ENCODE measurements at regions not wholly inside any gene's neighbourhood (a gene's known extent, or its start where the extent isn't known, plus 50 kb on each side); places are given as distances from the start of the nearest gene placed in this dataset.

- no peak for TF ChIP-seq TAF1 (IDR thresholded peaks at IDR 0.05; ENCODE audit: low read depth)
- TF ChIP-seq NFIC (IDR thresholded peaks at IDR 0.05): no peak
- no peak for TF ChIP-seq YY1 (IDR thresholded peaks at IDR 0.05; ENCODE audit: low read depth)
- no peak for TF ChIP-seq FOXM1 (IDR thresholded peaks at IDR 0.05; ENCODE audit: borderline replicate concordance, low read depth)
- TF ChIP-seq TCF12 (IDR thresholded peaks at IDR 0.05; ENCODE audit: low read depth): no peak
- TF ChIP-seq REST (IDR thresholded peaks at IDR 0.05; ENCODE audit: low read depth): no peak
- no peak for TF ChIP-seq EGR1 (IDR thresholded peaks at IDR 0.05)
- no peak for TF ChIP-seq CEBPB (IDR thresholded peaks at IDR 0.05)
- no peak for TF ChIP-seq USF1 (IDR thresholded peaks at IDR 0.05)
- no peak for TF ChIP-seq MAX (IDR thresholded peaks at IDR 0.05)
- TF ChIP-seq CREB1 (IDR thresholded peaks at IDR 0.05; ENCODE audit: low read depth): no peak
These were observed 858.2 kb upstream of the SOX9 start for GRCh38 chr17:71262586-71262985.

GRCh38 chr17:71267668-71268067 lies 853.2 kb upstream of the SOX9 start:
- no peak for TF ChIP-seq EP300 (IDR thresholded peaks at IDR 0.05; ENCODE audit: borderline replicate concordance)
- TF ChIP-seq MAX (IDR thresholded peaks at IDR 0.05): no peak
- no peak for TF ChIP-seq TAF1 (IDR thresholded peaks at IDR 0.05; ENCODE audit: low read depth)
- no peak for TF ChIP-seq TCF12 (IDR thresholded peaks at IDR 0.05; ENCODE audit: low read depth)
- TF ChIP-seq CREB1 (IDR thresholded peaks at IDR 0.05; ENCODE audit: low read depth): no peak
- no peak for TF ChIP-seq USF1 (IDR thresholded peaks at IDR 0.05)
- TF ChIP-seq TEAD4 (IDR thresholded peaks at IDR 0.05): no peak
- TF ChIP-seq YY1 (IDR thresholded peaks at IDR 0.05; ENCODE audit: low read depth): no peak
- TF ChIP-seq ZBTB7A (IDR thresholded peaks at IDR 0.05; ENCODE audit: low read depth): no peak
- no peak for TF ChIP-seq CEBPB (IDR thresholded peaks at IDR 0.05)
- no peak for TF ChIP-seq NFIC (IDR thresholded peaks at IDR 0.05)
- TF ChIP-seq REST (IDR thresholded peaks at IDR 0.05; ENCODE audit: low read depth): no peak
- TF ChIP-seq EGR1 (IDR thresholded peaks at IDR 0.05): no peak
- no peak for TF ChIP-seq RAD21 (IDR thresholded peaks at IDR 0.05; ENCODE audit: low read depth)
- TF ChIP-seq FOXM1 (IDR thresholded peaks at IDR 0.05; ENCODE audit: borderline replicate concordance, low read depth): no peak

GRCh38 chr17:71269201-71269600 lies 851.6 kb upstream of the SOX9 start:
- TF ChIP-seq REST (IDR thresholded peaks at IDR 0.05; ENCODE audit: low read depth) (no peak), FOXM1 (IDR thresholded peaks at IDR 0.05; ENCODE audit: borderline replicate concordance, low read depth) (no peak), MAX (IDR thresholded peaks at IDR 0.05) (no peak), EGR1 (IDR thresholded peaks at IDR 0.05) (no peak), CREB1 (IDR thresholded peaks at IDR 0.05; ENCODE audit: low read depth) (no peak), YY1 (IDR thresholded peaks at IDR 0.05; ENCODE audit: low read depth) (no peak), TAF1 (IDR thresholded peaks at IDR 0.05; ENCODE audit: low read depth) (no peak), NFIC (IDR thresholded peaks at IDR 0.05) (no peak), TCF12 (IDR thresholded peaks at IDR 0.05; ENCODE audit: low read depth) (no peak), CEBPB (IDR thresholded peaks at IDR 0.05) (no peak), RAD21 (IDR thresholded peaks at IDR 0.05; ENCODE audit: low read depth) (no peak), ZBTB7A (IDR thresholded peaks at IDR 0.05; ENCODE audit: low read depth) (no peak), EP300 (IDR thresholded peaks at IDR 0.05; ENCODE audit: borderline replicate concordance) (no peak), TEAD4 (IDR thresholded peaks at IDR 0.05) (no peak), USF1 (IDR thresholded peaks at IDR 0.05) (no peak)

- no peak for TF ChIP-seq RAD21 (IDR thresholded peaks at IDR 0.05; ENCODE audit: low read depth)
- no peak for TF ChIP-seq NFIC (IDR thresholded peaks at IDR 0.05)
- TF ChIP-seq FOXM1 (IDR thresholded peaks at IDR 0.05; ENCODE audit: borderline replicate concordance, low read depth): no peak
- TF ChIP-seq CREB1 (IDR thresholded peaks at IDR 0.05; ENCODE audit: low read depth): no peak
- TF ChIP-seq EGR1 (IDR thresholded peaks at IDR 0.05): no peak
- no peak for TF ChIP-seq TEAD4 (IDR thresholded peaks at IDR 0.05)
- no peak for TF ChIP-seq EP300 (IDR thresholded peaks at IDR 0.05; ENCODE audit: borderline replicate concordance)
- no peak for TF ChIP-seq TAF1 (IDR thresholded peaks at IDR 0.05; ENCODE audit: low read depth)
- no peak for TF ChIP-seq MAX (IDR thresholded peaks at IDR 0.05)
- TF ChIP-seq ZBTB7A (IDR thresholded peaks at IDR 0.05; ENCODE audit: low read depth): no peak
- TF ChIP-seq USF1 (IDR thresholded peaks at IDR 0.05): no peak
- TF ChIP-seq TCF12 (IDR thresholded peaks at IDR 0.05; ENCODE audit: low read depth): no peak
- no peak for TF ChIP-seq CEBPB (IDR thresholded peaks at IDR 0.05)
- no peak for TF ChIP-seq REST (IDR thresholded peaks at IDR 0.05; ENCODE audit: low read depth)
- TF ChIP-seq YY1 (IDR thresholded peaks at IDR 0.05; ENCODE audit: low read depth): no peak
These were observed 847.4 kb upstream of the SOX9 start for GRCh38 chr17:71273441-71273840.
